T follicular helper cell (primary cell): ENCODE measurements at regions not wholly inside any gene's neighbourhood (a gene's known extent, or its start where the extent isn't known, plus 50 kb on each side); places are given as distances from the start of the nearest gene placed in this dataset.

ENCODE experiments used
- DNase-seq: peaks from one replicate; pipeline ENCODE4 v3.0.0-alpha.2; 2020; ENCODE audit warnings: low read depth

- no peak for DNase-seq
These were observed 99.6 kb upstream of the COL21A1 start for GRCh38 chr6:56346958-56347357.

- DNase-seq = no peak
These were observed 98.1 kb upstream of the COL21A1 start for GRCh38 chr6:56345376-56345995.

GRCh38 chr6:56343295-56343694 is 95.9 kb upstream of the COL21A1 start:
- no peak for DNase-seq

- no peak for DNase-seq
These were observed 92.1 kb upstream of the COL21A1 start for GRCh38 chr6:56339524-56339923.

- no peak for DNase-seq
These were observed 88.3 kb upstream of the COL21A1 start for GRCh38 chr6:56335726-56336125.

GRCh38 chr6:56334937-56335336 is 87.6 kb upstream of the COL21A1 start:
- no peak for DNase-seq

GRCh38 chr6:56329271-56330050 is 82.1 kb upstream of the COL21A1 start:
- no peak for DNase-seq

GRCh38 chr6:56328728-56329090 is 81.3 kb upstream of the COL21A1 start:
- DNase-seq = no peak

GRCh38 chr6:56327946-56328727 is 80.8 kb upstream of the COL21A1 start:
- no peak for DNase-seq

- no peak for DNase-seq
These were observed 77.0 kb upstream of the COL21A1 start for GRCh38 chr6:56324396-56324795.

GRCh38 chr6:56318851-56319250 is 71.5 kb upstream of the COL21A1 start:
- no peak for DNase-seq

- no peak for DNase-seq
These were observed 67.5 kb upstream of the COL21A1 start for GRCh38 chr6:56314683-56315523.

- no peak for DNase-seq
These were observed 64.4 kb upstream of the COL21A1 start for GRCh38 chr6:56311533-56312448.

GRCh38 chr6:56311061-56311460 is 63.7 kb upstream of the COL21A1 start:
- DNase-seq = no peak

GRCh38 chr6:56310241-56310640 is 62.9 kb upstream of the COL21A1 start:
- DNase-seq = no peak

GRCh38 chr6:56299916-56300315 is 52.5 kb upstream of the COL21A1 start:
- DNase-seq = no peak

GRCh38 chr6:56297022-56297989 is 49.9 kb upstream of the COL21A1 start:
- DNase-seq = no peak
